GM19324 (cell line): ENCODE measurements at regions not wholly inside any gene's neighbourhood (a gene's known extent, or its start where the extent isn't known, plus 50 kb on each side); places are given as distances from the start of the nearest gene placed in this dataset.
"Not testable (repeated sequence)": the region's sequence is repeated elsewhere in the genome, so short reads cannot be mapped to it uniquely, and the experiment has no call there.

Experiments used
- ATAC-seq: cut with Tn5 transposase; IDR thresholded peaks from one replicate; pipeline ENCODE4 v1.9.1; 2021; ENCODE audit warnings: mild to moderate bottlenecking, moderate library complexity; ENCODE audit not compliant: unreplicated experiment, low FRiP score

GRCh38 chr1:181251713-181252075 lies 163.2 kb downstream of the IER5 start:
- ATAC-seq: no peak

GRCh38 chr1:181253601-181254000 lies 165.1 kb downstream of the IER5 start:
- ATAC-seq: not testable (repeated sequence)

GRCh38 chr1:181255270-181255929 lies 166.9 kb downstream of the IER5 start:
- no peak for ATAC-seq

GRCh38 chr1:181257117-181257516 lies 168.6 kb downstream of the IER5 start:
- ATAC-seq: peak; percentile 91

GRCh38 chr1:181259026-181259745 lies 170.7 kb downstream of the IER5 start:
- ATAC-seq: no peak

GRCh38 chr1:181260271-181260670 lies 171.8 kb downstream of the IER5 start:
- no peak for ATAC-seq

- no peak for ATAC-seq
These were observed 172.5 kb downstream of the IER5 start for GRCh38 chr1:181260994-181261393.

GRCh38 chr1:181262069-181262468 lies 173.6 kb downstream of the IER5 start:
- no peak for ATAC-seq

GRCh38 chr1:181263444-181263843 lies 174.9 kb downstream of the IER5 start:
- no peak for ATAC-seq

GRCh38 chr1:181264821-181265220 lies 176.3 kb downstream of the IER5 start:
- ATAC-seq: no peak

GRCh38 chr1:181284978-181285377 lies 196.5 kb downstream of the IER5 start:
- no peak for ATAC-seq

- no peak for ATAC-seq
These were observed 188.1 kb upstream of the CACNA1E start for GRCh38 chr1:181295217-181295616.

GRCh38 chr1:181296180-181296579 lies 187.1 kb upstream of the CACNA1E start:
- no peak for ATAC-seq

- ATAC-seq: no peak
These were observed 175.2 kb upstream of the CACNA1E start for GRCh38 chr1:181308098-181308497.

GRCh38 chr1:181310560-181310959 lies 172.8 kb upstream of the CACNA1E start:
- no peak for ATAC-seq

- ATAC-seq: no peak
These were observed 170.4 kb upstream of the CACNA1E start for GRCh38 chr1:181312946-181313345.

GRCh38 chr1:181313466-181313865 lies 169.9 kb upstream of the CACNA1E start:
- no peak for ATAC-seq

GRCh38 chr1:181314010-181314409 lies 169.3 kb upstream of the CACNA1E start:
- no peak for ATAC-seq

- ATAC-seq: no peak
These were observed 168.4 kb upstream of the CACNA1E start for GRCh38 chr1:181314959-181315358.

GRCh38 chr1:181317261-181317930 lies 165.9 kb upstream of the CACNA1E start:
- ATAC-seq: no peak

GRCh38 chr1:181318022-181318857 lies 165.1 kb upstream of the CACNA1E start:
- ATAC-seq: no peak
